ENCODE measurements at regions not wholly inside any gene's neighbourhood (a gene's known extent, or its start where the extent isn't known, plus 50 kb on each side); places are given as distances from the start of the nearest gene placed in this dataset.

DNA sequence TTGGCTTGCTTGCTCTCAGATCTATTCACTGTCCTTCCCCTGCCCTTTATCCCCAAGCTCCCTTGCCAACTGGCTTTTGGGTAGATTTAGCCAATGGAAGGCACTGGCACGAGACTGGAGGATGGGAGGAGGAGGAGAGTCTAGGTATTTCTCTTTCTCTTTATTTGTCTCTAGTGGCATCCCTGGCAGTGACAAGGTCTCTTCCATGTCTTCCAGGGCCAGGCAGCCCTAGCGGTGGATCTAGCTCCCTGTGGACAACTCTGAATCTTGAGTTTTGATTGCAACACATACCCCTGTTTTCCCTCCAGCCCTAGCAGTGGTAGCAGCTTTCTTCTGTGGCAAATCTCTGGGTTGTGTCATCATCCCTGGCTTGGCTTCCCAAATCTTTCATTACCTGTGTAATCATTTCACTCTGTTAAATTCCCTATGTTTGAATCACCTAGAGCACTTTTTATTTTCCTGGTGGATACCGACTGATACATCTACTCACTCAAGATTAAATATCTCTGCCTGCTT, 171.1 kb upstream of the IRX6 start:
- H3K27me3 Mint-ChIP-seq (ENCODE audit: insufficient read depth): peaks cover 9% of the 10 kb centered on the region
- peaks cover 2% of the 10 kb centered on the region for H3K9me3 Mint-ChIP-seq
- Histone ChIP-seq H3K9me3 (ENCODE audit: control insufficient read depth, low read length) (no peaks in the 10 kb centered on the region), H3K27ac (ENCODE audit: low read depth, low read length) (no peak overlapping the region), H3K36me3 (ENCODE audit: control insufficient read depth, insufficient read depth, low read length) (no peaks in the 10 kb centered on the region), H3K4me1 (ENCODE audit: control insufficient read depth, insufficient read depth, low read length) (no peaks in the 10 kb centered on the region), H3K4me3 (ENCODE audit: low read length) (no peak overlapping the region), H3K9ac (ENCODE audit: extremely low read depth, low read length, poor library complexity, severe bottlenecking) (no peak overlapping the region), H3K27me3 (ENCODE audit: control insufficient read depth, insufficient read depth, low read length, poor library complexity, severe bottlenecking) (no peaks in the 10 kb centered on the region)
- WGBS, 2 experiments (ENCODE audit: insufficient coverage in 1 of 2, insufficient read length in 1 of 2): 94 to 100% methylated on average over 2 to 3 of the region's 3 CpGs
- H3K4me1 Mint-ChIP-seq: no peaks in the 10 kb centered on the region
- H3K36me3 Mint-ChIP-seq (ENCODE audit: low read depth): no peaks in the 10 kb centered on the region
- no peak overlapping the region for H3K4me3 Mint-ChIP-seq
- no peak for DNase-seq
- no peak overlapping the region for H3K27ac Mint-ChIP-seq
- TF ChIP-seq CTCF (conservative IDR thresholded peaks at IDR 0.05): no peak

DNA sequence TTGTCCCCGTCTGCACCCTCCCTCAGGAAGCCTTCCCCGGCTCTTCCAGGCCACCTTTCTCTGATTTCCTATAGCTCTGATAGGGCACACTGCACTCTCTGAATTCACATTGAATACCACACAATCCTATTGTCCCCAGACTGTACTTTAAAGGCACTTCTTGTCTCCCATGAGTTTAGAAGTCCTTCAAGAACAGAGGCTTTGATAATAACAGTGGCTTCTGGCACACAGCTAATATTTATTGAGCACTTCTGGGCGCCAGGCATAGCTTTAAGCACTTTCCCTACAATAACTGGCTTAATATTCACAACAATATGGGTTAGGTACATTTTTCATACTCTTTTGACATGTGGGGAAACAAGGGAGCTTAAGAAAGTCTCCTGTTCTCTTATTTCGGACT, 169.7 kb upstream of the IRX6 start:
- WGBS, 2 experiments (ENCODE audit: insufficient coverage in 1 of 2, insufficient read length in 1 of 2): 81 to 86% methylated on average over 4 of the region's 4 CpGs
- Mint-ChIP-seq H3K27ac (no peak overlapping the region), H3K27me3 (ENCODE audit: insufficient read depth) (peaks cover 6% of the 10 kb centered on the region)

GRCh38 chr16:55154956-55155355, 169.0 kb upstream of the IRX6 start:
- H3K27ac ChIP-seq (ENCODE audit: low read depth, low read length): no peak overlapping the region
- Mint-ChIP-seq H3K27ac (no peak overlapping the region), H3K4me1 (no peaks in the 10 kb centered on the region), H3K36me3 (ENCODE audit: low read depth) (no peaks in the 10 kb centered on the region), H3K27me3 (ENCODE audit: insufficient read depth) (peaks cover 4% of the 10 kb centered on the region), H3K9me3 (no peaks in the 10 kb centered on the region), H3K4me3 (no peak overlapping the region)
- DNase-seq: no peak
- no peak for TF ChIP-seq CTCF (conservative IDR thresholded peaks at IDR 0.05)
- no peaks in the 10 kb centered on the region for H3K36me3 ChIP-seq (ENCODE audit: control insufficient read depth, insufficient read depth, low read length)
- H3K9me3 ChIP-seq (ENCODE audit: control insufficient read depth, low read length): no peaks in the 10 kb centered on the region
- H3K9ac ChIP-seq (ENCODE audit: extremely low read depth, low read length, poor library complexity, severe bottlenecking): no peak overlapping the region
- H3K4me3 ChIP-seq (ENCODE audit: low read length): no peak overlapping the region
- H3K27me3 ChIP-seq (ENCODE audit: control insufficient read depth, insufficient read depth, low read length, poor library complexity, severe bottlenecking): no peaks in the 10 kb centered on the region
- H3K4me1 ChIP-seq (ENCODE audit: control insufficient read depth, insufficient read depth, low read length): no peaks in the 10 kb centered on the region

More for the DNA sequence above, 169.7 kb upstream of the IRX6 start:
- no peak for DNase-seq
- Histone ChIP-seq H3K4me1 (ENCODE audit: control insufficient read depth, insufficient read depth, low read length) (no peaks in the 10 kb centered on the region), H3K27ac (ENCODE audit: low read depth, low read length) (no peak overlapping the region), H3K9me3 (ENCODE audit: control insufficient read depth, low read length) (no peaks in the 10 kb centered on the region), H3K27me3 (ENCODE audit: control insufficient read depth, insufficient read depth, low read length, poor library complexity, severe bottlenecking) (no peaks in the 10 kb centered on the region), H3K36me3 (ENCODE audit: control insufficient read depth, insufficient read depth, low read length) (no peaks in the 10 kb centered on the region), H3K9ac (ENCODE audit: extremely low read depth, low read length, poor library complexity, severe bottlenecking) (no peak overlapping the region), H3K4me3 (ENCODE audit: low read length) (no peak overlapping the region)
- Mint-ChIP-seq H3K9me3 (peaks cover 2% of the 10 kb centered on the region), H3K36me3 (ENCODE audit: low read depth) (no peaks in the 10 kb centered on the region), H3K4me1 (no peaks in the 10 kb centered on the region), H3K4me3 (no peak overlapping the region)
- TF ChIP-seq CTCF (conservative IDR thresholded peaks at IDR 0.05): no peak
